Left ventricle myocardium inferior (tissue), 1 donor: ENCODE measurements at regions not wholly inside any gene's neighbourhood (a gene's known extent, or its start where the extent isn't known, plus 50 kb on each side); places are given as distances from the start of the nearest gene placed in this dataset.

Experiments
- DNase-seq: peaks from one replicate; pipeline ENCODE4 v3.0.0-alpha.2; 2020
- H3K27ac ChIP-seq: fragments of 200-600 bp; replicated peaks from 2 replicates; pipeline ENCODE4 v1.8.0; 2021
- H3K27me3 ChIP-seq: fragments of 200-600 bp; 2 replicates; pipeline ENCODE4 v1.8.0; 2021; ENCODE audit warnings: low read depth
- H3K36me3 ChIP-seq: fragments of 200-600 bp; 2 replicates; pipeline ENCODE4 v1.8.0; 2021
- H3K4me1 ChIP-seq: fragments of 200-600 bp; 2 replicates; pipeline ENCODE4 v1.8.0; 2021
- H3K4me3 ChIP-seq: fragments of 200-600 bp; 2 replicates; pipeline ENCODE4 v1.8.0; 2021; ENCODE audit warnings: mild to moderate bottlenecking, moderate library complexity
- H3K9me3 ChIP-seq: fragments of 200-600 bp; replicated peaks from 2 replicates; pipeline ENCODE4 v1.8.0; 2021
- CTCF ChIP-seq: fragments of 200-600 bp; IDR thresholded peaks from 2 replicates; pipeline ENCODE4 v1.8.0; 2021; ENCODE audit warnings: antibody characterized with exemption, mild to moderate bottlenecking, borderline replicate concordance
- intact Hi-C: fragments of 100-400 bp; cut with micrococcal nuclease; formaldehyde crosslinking; loops from one replicate; pipeline ENCODE4 v1.11.0; 2022
- donor health status: DM: no; HTN: yes; CAD: no; lungs with severe emphysema.

GRCh38 chr5:146394486-146394885 is 52.6 kb upstream of the TCERG1 start:
- H3K36me3 ChIP-seq: no peaks in the 10 kb centered on the region
- TF ChIP-seq CTCF: no peak

GRCh38 chr5:146395193-146395592 is 51.9 kb upstream of the TCERG1 start:
- Histone ChIP-seq H3K27me3 (peaks cover 78% of the 10 kb centered on the region), H3K9me3 (no peaks in the 10 kb centered on the region), H3K36me3 (no peaks in the 10 kb centered on the region), H3K4me3 (no peak overlapping the region), H3K27ac (no peak overlapping the region), H3K4me1 (no peaks in the 10 kb centered on the region)
- DNase-seq: no peak
- intact Hi-C loops: no loop called here
- no peak for TF ChIP-seq CTCF

More at GRCh38 chr5:146394486-146394885, 52.6 kb upstream of the TCERG1 start:
- Histone ChIP-seq H3K27me3 (peaks cover 81% of the 10 kb centered on the region), H3K9me3 (no peaks in the 10 kb centered on the region), H3K4me1 (no peaks in the 10 kb centered on the region), H3K4me3 (no peak overlapping the region), H3K27ac (no peak overlapping the region)
- intact Hi-C loops: no loop called here
- DNase-seq: no peak
